Activated T-cell treated with anti-CD3 and anti-CD28 coated beads, Interleukin-2, amount 50 U/mL, for 4 hours (primary cell): ENCODE measurements at regions not wholly inside any gene's neighbourhood (a gene's known extent, or its start where the extent isn't known, plus 50 kb on each side); places are given as distances from the start of the nearest gene placed in this dataset.
"Not testable (repeated sequence)": the region's sequence is repeated elsewhere in the genome, so short reads cannot be mapped to it uniquely, and the experiment has no call there.

Experiments used
- ATAC-seq, 2 donors: fragments of 200-7000 bp; cut with Tn5 transposase; one replicate each; pipeline ENCODE4 v1.10.0; 2021
- DNase-seq: peaks from one replicate; pipeline ENCODE4 v3.0.0-alpha.2; 2020
- H3K27me3 Mint-ChIP-seq: one replicate; pipeline ENCODE4 v1.8.0; 2021; ENCODE audit warnings: low read depth, mixed read lengths
- H3K36me3 Mint-ChIP-seq: one replicate; pipeline ENCODE4 v1.8.0; 2022; ENCODE audit warnings: mixed read lengths; ENCODE audit not compliant: insufficient read depth
- H3K4me1 Mint-ChIP-seq: one replicate; pipeline ENCODE4 v1.8.0; 2021; ENCODE audit warnings: low read depth, mixed read lengths
- H3K4me3 Mint-ChIP-seq: one replicate; pipeline ENCODE4 v1.8.0; 2021; ENCODE audit warnings: mild to moderate bottlenecking, moderate library complexity, mixed read lengths
- H3K9me3 Mint-ChIP-seq: one replicate; pipeline ENCODE4 v1.8.0; 2021; ENCODE audit warnings: mixed read lengths

DNA sequence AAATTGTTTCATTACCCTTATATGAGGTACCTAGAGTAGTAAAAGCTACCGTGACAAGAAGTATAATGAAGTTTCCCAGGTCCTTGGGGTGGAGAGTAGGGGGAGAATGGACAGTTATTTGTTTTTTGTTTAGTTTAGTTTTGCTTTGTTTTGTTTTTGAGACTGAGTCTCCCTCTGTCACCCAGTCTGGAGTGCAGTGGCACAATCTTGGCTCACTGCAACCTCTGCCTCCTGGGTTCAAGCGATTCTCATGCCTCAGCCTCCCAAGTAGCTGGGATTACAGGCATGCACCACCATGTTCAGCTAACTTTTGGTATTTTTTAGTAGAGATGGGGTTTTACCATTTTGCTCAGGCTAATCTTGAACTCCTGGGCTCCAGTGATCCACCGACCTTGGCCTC, 94.2 kb downstream of the VPREB1 start:
- ATAC-seq, DNase-seq, H3K4me1 Mint-ChIP-seq, H3K4me3 Mint-ChIP-seq, H3K36me3 Mint-ChIP-seq, H3K9me3 Mint-ChIP-seq: not testable (repeated sequence)
- H3K27me3 Mint-ChIP-seq = peaks cover 25% of the 10 kb centered on the region

DNA sequence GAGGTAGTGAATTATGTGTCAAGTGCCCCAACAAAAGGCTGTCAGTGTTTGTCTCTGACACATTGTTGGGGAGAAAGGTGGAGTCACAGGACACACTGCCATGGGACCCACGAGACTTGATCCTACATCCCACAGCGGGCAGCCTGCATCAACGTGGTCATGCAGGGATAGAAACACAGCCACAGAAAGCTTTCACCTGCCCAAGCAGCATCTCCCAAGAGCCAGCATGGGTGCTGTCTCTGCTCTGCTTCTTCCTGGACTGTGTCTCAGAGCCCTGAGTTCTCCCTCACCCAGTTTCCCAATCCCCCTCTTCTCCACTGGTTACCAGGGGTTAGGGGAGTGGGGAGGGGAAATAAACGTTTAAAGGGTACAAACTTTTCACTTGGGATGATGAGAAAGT, 97.2 kb downstream of the VPREB1 start:
- Mint-ChIP-seq H3K27me3 (peaks cover 3% of the 10 kb centered on the region), H3K36me3 (no peaks in the 10 kb centered on the region), H3K4me3 (no peak overlapping the region), H3K4me1 (no peaks in the 10 kb centered on the region), H3K9me3 (no peaks in the 10 kb centered on the region)
- ATAC-seq (no peak), DNase-seq (no peak)

DNA sequence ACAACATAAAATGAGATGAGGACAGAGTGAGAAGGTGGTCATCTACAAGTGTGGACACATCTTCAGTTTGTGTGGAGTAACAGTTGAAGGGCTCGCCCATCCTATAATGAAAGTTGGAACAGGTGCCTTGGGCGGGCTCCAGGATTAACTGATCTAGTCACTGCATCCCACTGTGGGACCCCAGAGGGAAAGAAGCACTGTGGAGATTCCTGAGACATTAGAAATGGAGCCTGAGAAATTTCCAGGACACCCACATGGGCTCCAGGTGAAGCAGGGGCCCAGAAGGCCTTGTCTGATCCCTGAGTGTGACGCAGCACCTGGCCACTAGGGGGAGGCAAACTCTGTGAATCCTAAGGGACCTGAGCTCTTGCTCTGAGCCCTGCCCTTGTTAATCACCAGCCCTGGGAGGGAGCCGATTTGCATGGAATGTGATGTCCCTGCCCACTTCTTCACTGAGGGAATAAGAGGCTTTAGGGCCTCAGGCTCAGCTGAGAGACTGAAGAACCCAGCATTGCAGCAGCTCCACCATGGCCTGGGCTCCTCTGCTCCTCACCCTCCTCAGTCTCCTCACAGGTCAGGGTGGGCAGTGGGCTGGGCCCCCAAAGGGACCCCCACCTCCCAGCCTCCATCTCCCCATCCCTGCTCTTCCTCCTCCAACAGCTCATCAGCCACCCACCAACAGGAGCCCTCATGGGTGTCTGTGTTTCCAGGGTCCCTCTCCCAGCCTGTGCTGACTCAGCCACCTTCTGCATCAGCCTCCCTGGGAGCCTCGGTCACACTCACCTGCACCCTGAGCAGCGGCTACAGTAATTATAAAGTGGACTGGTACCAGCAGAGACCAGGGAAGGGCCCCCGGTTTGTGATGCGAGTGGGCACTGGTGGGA, 98.4 kb downstream of the VPREB1 start:
- ATAC-seq (peak; percentile 65 to 75), DNase-seq (peak; percentile 63)
- Mint-ChIP-seq H3K4me1 (no peaks in the 10 kb centered on the region), H3K36me3 (no peaks in the 10 kb centered on the region), H3K27me3 (peaks cover 3% of the 10 kb centered on the region), H3K9me3 (no peaks in the 10 kb centered on the region), H3K4me3 (no peak overlapping the region)

DNA sequence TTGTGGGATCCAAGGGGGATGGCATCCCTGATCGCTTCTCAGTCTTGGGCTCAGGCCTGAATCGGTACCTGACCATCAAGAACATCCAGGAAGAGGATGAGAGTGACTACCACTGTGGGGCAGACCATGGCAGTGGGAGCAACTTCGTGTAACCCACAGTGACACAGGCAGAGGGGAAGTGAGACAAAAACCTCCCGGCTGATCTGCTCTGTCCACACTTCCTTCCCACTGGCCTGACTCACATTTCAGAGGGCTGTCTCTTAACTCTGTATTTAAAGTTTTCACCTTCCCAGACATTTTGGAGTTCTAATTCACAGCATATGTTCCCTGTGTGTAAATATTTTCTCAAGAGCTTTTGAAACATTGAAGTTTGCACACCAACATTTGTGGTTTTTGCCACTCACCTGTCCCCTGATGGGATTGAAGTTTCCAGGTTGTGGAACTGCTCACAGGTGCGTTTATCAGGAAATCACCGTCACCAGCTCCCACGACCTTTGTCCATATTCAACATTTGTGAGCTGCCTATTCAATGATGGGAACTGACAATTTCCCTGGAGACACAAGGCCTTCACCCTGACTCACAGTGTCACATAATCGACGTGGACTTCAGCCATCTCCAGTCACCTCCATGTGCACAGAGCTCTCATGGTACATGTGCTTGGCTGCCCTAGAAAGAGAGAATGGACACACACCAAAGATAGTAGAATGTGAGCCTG, 99.2 kb downstream of the VPREB1 start:
- ATAC-seq (no peak), DNase-seq (no peak)
- peaks cover 2% of the 10 kb centered on the region for H3K27me3 Mint-ChIP-seq
- H3K4me3 Mint-ChIP-seq = no peak overlapping the region
- no peaks in the 10 kb centered on the region for H3K36me3 Mint-ChIP-seq
- no peaks in the 10 kb centered on the region for H3K4me1 Mint-ChIP-seq
- H3K9me3 Mint-ChIP-seq = no peaks in the 10 kb centered on the region

DNA sequence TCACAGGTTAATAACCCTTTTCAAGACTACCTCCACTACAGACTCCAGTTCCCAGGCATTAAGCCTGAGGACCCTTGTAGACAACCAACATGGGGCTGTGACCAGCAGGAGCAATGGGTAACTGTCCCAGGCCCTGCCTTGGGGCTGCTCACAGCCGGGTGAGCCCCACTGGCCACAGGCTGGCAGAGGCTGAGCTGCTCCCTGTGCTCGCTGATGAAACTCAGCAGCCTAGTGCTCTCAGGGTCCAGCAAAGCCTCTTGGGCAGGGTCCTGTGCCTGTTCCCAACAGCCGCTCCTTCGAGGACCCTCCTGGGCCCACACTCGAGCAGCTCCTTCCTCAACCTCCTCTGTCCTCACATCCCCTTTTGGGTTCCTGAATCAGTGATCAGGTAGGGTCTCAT, 99.8 kb downstream of the VPREB1 start:
- Mint-ChIP-seq H3K36me3 (no peaks in the 10 kb centered on the region), H3K4me1 (no peaks in the 10 kb centered on the region), H3K27me3 (peaks cover 5% of the 10 kb centered on the region), H3K4me3 (no peak overlapping the region), H3K9me3 (no peaks in the 10 kb centered on the region)
- no peak for DNase-seq
- ATAC-seq = no peak

DNA sequence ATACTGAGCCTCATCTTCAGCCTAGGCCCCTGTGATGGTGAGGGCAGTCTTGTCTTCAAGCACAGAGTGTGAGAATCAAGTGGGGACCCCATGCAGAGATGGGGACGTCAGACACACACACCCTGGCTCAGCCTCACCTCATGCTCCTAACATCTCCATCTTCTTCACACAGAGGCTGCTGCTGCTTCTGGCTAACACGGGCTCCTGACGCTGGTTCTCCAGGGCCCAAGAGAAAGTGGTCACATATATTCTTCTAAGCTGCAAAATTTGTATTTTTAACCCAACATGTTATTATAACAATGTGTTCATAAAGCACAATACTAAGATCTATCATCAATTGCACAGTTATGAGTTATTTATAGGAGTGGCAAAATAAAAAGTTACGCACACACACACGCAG, 101.2 kb downstream of the VPREB1 start:
- peaks cover 14% of the 10 kb centered on the region for H3K27me3 Mint-ChIP-seq
- H3K4me1 Mint-ChIP-seq = no peaks in the 10 kb centered on the region
- H3K9me3 Mint-ChIP-seq = no peaks in the 10 kb centered on the region
- DNase-seq = no peak
- H3K4me3 Mint-ChIP-seq = no peak overlapping the region
- no peak for ATAC-seq
- H3K36me3 Mint-ChIP-seq = no peaks in the 10 kb centered on the region

DNA sequence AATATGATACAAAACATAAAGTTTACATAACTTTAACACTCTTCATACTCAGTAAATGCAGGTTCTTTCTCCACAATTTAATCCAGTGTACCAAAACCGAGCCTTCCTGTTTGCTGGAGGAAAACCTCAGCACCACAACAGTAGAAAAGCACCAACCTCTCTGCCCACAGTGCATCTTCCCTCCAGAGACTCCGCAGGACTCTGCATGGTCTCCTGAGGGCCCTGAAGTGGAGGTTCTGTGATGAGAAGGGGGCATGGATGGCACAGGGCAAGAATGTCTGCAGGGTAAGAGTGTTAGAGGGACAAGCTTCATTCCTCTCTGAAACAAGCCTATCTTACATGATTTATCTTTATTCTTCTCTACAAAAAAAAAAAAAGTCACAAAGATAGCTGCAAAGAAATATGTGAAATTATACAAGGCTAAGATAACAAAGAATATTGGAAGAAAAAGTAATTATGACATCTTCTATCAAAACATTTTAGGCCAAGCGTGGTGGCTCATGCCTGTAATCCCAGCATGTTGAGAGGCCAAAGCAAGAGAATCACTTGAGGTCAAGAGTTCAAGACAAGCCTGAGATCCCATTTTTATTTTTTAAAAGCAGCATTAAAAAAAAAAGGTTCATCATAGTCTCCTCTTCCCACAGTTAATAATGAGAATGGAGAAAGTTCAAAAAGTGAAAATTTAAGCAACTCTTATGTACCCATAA, 102.0 kb downstream of the VPREB1 start:
- no peak for DNase-seq
- H3K9me3 Mint-ChIP-seq = no peaks in the 10 kb centered on the region
- H3K4me3 Mint-ChIP-seq = no peak overlapping the region
- H3K27me3 Mint-ChIP-seq = peaks cover 18% of the 10 kb centered on the region
- no peaks in the 10 kb centered on the region for H3K36me3 Mint-ChIP-seq
- ATAC-seq = no peak
- H3K4me1 Mint-ChIP-seq = no peaks in the 10 kb centered on the region

DNA sequence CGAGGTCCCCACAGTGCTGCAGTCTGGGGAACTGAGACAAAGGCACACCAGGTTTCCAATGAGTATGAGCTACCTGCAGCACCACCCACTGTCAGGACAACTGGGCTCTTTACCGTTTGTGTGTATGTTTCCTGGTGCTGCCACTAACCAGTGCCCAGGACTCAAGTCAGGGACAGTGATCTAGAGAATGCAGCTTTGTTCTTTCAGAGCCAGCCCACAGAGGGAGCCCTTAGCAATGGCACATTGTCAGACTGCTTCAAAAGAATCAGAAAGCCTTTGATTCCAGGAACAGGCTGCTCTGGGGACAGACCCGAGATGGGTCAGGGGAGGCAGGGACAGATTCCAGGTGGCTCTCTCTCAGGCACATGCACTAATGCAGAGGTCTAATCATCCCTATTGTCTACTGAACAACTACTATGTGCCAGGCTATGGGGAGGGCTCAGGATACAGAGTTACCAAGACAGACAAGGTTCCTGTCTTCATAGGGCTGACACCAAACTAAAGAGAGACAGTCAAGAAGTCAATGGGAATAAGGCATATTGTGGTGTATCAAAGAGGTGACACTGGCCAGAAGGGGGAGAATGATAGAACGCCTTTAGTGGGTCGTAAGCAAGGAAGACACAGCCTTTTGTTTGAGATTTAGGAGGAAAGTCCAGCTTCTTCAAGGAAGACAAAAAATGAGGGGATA, 103.7 kb downstream of the VPREB1 start:
- Mint-ChIP-seq H3K4me3 (no peak overlapping the region), H3K36me3 (no peaks in the 10 kb centered on the region), H3K9me3 (no peaks in the 10 kb centered on the region), H3K27me3 (peaks cover 21% of the 10 kb centered on the region), H3K4me1 (no peaks in the 10 kb centered on the region)
- ATAC-seq (no peak), DNase-seq (no peak)

DNA sequence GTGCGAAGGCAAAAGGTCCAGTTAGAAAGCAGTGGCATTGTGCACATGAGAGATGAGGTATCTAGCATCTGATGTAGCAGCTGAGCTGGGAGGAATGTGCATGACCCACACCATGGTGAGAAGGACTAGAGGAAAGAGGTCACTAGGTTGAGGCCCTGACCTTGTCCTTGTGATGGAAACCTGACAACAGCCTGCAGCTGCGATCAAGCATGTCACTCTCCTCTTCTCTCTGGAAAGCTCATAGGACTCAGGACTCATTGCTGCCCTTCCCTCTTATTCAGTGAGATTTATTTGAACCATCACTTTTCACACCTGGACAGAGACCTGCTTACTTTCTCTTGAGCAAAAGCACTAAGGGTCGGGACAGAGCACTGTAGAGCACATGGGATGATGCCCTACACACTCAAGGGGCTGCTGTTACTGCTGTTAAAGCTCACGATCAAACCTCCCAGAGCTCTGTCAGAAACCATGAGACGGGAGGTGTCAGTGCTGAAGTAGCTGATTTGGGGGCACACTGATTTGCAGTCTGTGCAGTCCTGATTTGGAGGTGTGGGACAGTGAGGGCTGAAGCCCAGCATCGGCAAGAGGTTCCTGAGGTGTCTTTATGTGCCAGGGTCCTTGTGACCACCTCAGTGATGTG, 104.3 kb downstream of the VPREB1 start:
- peaks cover 2% of the 10 kb centered on the region for H3K36me3 Mint-ChIP-seq
- H3K9me3 Mint-ChIP-seq = no peaks in the 10 kb centered on the region
- no peaks in the 10 kb centered on the region for H3K4me1 Mint-ChIP-seq
- ATAC-seq (no peak), DNase-seq (no peak)
- no peak overlapping the region for H3K4me3 Mint-ChIP-seq
- peaks cover 25% of the 10 kb centered on the region for H3K27me3 Mint-ChIP-seq

DNA sequence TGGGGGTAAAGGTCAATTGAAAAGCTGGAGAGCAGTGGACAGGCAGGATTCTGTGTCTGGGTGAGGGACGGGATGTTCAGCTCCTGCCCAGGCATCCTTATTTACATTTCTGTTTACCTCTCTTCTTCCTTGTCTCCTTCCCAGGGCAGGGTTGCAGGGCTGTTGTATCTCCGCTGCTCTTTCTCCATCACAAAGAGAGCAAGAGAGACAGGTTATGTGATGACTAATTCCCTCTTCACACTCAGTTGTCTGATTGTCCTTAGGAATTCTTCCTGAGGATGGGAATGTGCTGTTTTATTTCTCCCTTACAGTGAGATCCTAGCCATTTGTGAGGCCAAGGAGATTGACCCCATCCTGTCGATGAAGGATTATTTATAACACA, 104.9 kb downstream of the VPREB1 start:
- H3K4me3 Mint-ChIP-seq = no peak overlapping the region
- no peaks in the 10 kb centered on the region for H3K9me3 Mint-ChIP-seq
- no peaks in the 10 kb centered on the region for H3K4me1 Mint-ChIP-seq
- DNase-seq (no peak), ATAC-seq (no peak)
- peaks cover 2% of the 10 kb centered on the region for H3K36me3 Mint-ChIP-seq
- H3K27me3 Mint-ChIP-seq = peaks cover 26% of the 10 kb centered on the region

DNA sequence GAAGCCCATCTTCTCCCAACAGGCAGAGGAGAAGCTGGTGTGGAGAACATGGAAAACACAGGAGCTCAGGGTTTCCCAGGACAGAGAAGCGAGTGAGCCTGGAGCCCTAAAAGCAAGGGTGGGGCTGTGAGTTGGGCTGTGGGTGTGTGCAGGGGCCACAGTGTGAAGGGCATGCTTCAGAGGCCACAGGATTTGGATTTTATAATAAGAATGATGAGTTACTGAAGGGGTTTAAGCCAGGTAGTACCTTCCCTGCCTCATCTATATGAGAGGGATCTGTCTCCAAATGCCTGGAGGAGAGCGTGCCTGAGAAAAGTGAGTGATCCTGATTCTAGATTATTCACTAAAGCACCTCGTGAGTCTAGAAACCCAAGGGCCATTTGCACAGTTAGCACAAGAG, 106.8 kb downstream of the VPREB1 start:
- H3K4me3 Mint-ChIP-seq = no peak overlapping the region
- no peak for ATAC-seq
- DNase-seq = no peak
- no peaks in the 10 kb centered on the region for H3K4me1 Mint-ChIP-seq
- H3K36me3 Mint-ChIP-seq = peaks cover 2% of the 10 kb centered on the region
- H3K9me3 Mint-ChIP-seq = no peaks in the 10 kb centered on the region
- H3K27me3 Mint-ChIP-seq = peaks cover 33% of the 10 kb centered on the region

DNA sequence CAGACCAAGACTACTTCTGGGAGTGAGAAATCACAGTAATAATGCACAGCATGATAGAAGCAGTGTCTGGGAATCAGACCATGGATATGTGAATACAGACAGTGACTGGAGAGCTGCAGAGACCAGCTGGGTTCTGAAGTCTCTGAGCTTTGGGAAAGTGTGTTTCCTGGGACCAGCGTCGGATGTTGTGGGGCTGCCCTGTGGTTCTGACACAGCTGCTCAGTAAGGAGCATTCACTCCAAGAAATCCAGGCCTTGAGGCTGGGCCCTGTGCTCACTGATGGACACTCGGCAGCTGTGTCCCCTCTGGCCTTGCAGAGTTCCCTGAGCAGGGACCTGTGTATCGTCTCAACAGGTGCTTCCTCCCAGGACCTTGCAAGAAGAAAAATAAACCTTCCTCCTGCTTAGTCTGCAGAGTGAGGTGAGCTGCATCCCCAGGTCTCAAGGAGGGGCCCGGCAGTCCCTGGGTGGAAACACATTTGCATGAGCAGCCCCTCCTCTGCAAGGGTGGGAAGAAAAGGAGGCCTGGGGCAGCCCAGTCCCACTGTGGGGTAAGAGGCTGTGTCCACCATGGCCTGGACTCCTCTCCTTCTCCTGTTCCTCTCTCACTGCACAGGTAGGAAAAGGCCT, 107.9 kb downstream of the VPREB1 start:
- no peak for ATAC-seq

DNA sequence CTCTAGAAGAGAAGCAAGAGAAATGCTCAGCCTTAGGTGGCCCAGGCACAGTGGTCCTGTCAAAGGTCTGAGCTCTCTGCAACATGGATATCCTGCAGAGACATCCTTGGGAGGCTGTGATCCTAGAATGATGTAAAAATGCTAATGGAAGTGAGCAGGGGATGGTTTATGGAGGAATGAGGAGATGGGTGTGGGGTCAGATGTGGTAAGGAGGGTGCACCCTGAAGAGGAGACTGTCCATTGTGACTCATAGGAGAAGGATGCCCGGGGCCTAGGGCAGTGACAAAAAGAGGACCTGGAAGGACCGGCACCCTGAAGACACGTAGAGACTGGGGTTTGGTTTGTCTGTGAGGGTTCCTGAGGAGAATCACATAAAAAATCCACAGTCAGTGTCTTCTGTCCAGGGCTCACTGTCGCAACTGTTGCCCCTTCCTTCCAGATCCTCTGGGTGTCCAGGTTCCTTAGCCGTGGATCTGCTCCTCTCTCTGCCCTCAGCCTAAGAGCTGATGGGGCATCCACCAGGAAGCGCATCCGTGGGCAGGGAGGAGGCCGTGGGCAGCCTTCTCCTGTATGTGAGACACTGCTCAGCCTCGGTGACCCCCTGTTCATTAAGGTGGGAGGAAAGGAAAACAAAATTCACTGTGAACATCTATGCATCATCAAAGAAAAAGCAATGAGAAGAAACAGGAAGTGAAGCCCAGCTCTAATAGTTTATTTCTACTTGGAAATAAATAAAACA, 110.7 kb downstream of the VPREB1 start:
- Mint-ChIP-seq H3K27me3 (peaks cover 45% of the 10 kb centered on the region), H3K4me3 (no peak overlapping the region), H3K36me3 (peaks cover 2% of the 10 kb centered on the region), H3K4me1 (peaks cover 3% of the 10 kb centered on the region), H3K9me3 (no peaks in the 10 kb centered on the region)
- DNase-seq (no peak), ATAC-seq (no peak)

More for the DNA sequence above, 107.9 kb downstream of the VPREB1 start:
- Mint-ChIP-seq H3K4me1 (peaks cover 3% of the 10 kb centered on the region), H3K27me3 (peaks cover 42% of the 10 kb centered on the region), H3K9me3 (no peaks in the 10 kb centered on the region), H3K36me3 (peaks cover 2% of the 10 kb centered on the region), H3K4me3 (no peak overlapping the region)
- DNase-seq = no peak
